HG03558 (cell line): ENCODE measurements at regions not wholly inside any gene's neighbourhood (a gene's known extent, or its start where the extent isn't known, plus 50 kb on each side); places are given as distances from the start of the nearest gene placed in this dataset.
"Not testable (repeated sequence)": the region's sequence is repeated elsewhere in the genome, so short reads cannot be mapped to it uniquely, and the experiment has no call there.

Experiments
- ATAC-seq: cut with Tn5 transposase; IDR thresholded peaks from one replicate; pipeline ENCODE4 v1.9.1; 2021; ENCODE audit warnings: moderate number of reproducible peaks; ENCODE audit not compliant: unreplicated experiment; ENCODE audit errors: extremely low read depth

DNA sequence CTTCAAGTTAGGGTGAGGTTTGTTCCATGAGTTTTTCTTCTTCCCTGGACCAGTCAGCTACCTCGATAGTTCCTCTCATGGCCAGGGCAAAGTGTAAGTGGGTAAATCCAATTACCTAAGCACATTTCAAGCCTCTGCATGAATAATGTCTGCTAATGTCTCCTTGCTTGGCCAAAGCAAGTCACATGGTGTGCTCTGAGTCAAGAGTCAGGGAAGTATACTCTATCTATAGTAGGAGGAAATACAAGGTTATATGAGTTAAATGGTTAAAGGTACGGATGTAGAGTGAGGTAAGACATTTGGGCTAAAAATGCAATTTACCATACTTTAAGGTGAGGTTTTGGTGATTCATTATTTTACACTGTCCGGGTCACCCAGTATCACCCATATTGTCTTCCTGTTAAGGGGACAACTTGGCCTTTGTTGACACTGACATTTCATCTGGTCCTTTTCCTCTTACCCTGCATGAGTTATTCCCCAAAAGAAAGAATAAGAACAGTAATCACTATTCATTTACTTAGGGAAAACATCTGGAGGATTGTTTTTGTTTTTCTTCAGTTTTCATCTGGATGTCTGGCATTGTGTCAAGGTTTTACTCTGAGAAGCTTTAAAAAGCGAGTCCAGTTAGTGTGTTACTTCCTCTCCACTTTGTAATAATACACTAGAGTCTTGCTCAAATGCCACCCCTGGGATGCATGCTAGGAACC is 405.5 kb downstream of the RND3 start:
- ATAC-seq = no peak

DNA sequence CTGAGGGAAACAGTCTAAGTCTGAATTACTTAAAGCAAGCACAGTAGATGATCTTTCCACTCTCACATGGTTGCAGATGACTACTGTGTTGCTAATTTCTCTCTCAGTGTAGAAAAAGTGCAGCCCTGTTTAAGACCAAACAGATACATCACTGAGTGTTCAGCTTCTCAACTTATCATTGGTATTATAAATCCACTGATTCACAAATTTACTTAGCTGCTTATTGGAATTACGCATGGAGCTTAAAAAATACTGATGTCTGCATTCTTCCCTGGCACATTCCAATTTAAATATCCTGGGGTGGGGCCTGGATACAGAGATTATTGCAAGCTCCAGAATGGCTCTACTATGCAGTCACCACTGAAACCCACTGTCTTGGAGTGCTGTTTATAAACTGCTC is 411.2 kb downstream of the RND3 start:
- ATAC-seq = no peak

DNA sequence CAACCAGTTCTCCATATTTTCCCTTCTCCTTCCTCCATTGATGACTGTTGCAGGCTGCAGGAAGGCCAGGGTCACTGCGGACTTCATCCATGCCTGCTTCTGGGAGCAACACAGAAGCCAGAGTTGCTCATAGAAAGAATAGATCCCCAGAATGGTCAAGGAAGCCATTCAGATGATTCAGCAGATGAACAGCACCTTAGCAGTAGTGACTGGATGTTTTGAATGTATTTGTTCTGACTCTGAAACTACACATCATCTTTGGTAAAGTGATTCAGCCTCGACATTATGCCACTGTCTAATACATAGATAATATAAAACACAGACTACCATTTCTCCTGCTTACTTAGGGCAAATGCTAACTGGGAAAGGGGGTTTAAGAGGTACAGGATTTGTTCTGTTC is 411.6 kb downstream of the RND3 start:
- ATAC-seq = no peak

- no peak for ATAC-seq
These were observed 421.0 kb downstream of the RND3 start for GRCh38 chr2:150066490-150066889.

GRCh38 chr2:150063931-150064548 is 423.4 kb downstream of the RND3 start:
- ATAC-seq = no peak

DNA sequence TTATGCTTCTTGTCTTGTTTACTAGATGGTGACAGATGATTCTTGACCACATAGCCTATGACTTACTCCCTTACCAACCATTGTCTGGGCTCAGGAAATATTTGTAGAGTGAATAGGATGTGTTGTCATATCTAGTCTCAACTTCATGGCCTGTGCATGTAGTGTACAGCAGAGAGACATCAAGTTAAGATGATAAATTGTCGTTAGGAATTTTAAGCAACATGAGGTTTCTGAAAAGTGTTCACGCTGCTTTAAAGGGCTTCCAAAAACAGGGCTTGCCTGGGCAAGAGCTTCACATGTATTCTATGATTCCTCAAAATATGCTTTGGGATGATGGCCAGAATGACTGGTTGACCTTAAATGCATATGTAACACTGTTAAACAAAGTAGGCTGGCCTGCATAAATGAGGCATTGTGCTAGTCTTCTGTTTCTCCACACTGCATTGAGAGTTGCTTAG is 424.0 kb downstream of the RND3 start:
- ATAC-seq = no peak

DNA sequence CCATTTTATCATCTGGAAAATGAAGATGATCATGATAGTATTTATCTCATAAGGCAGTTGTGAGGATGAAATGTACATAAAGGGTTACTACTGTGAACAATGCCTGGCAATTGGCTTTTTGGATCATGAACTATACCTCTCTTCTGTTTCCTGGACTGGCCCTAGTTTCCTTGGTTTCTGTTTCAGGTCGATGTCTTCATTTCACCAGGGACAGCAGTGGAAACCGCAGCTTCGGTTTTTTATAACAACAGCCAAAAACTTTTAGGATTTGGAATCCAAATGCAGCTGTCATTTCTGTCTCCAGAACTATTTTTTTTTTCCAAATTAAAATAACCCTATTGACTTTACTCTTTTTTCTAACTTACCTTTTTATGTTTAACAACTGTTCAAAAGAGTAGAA is 425.1 kb downstream of the RND3 start:
- no peak for ATAC-seq

GRCh38 chr2:150060341-150060740 is 427.1 kb downstream of the RND3 start:
- ATAC-seq = no peak

DNA sequence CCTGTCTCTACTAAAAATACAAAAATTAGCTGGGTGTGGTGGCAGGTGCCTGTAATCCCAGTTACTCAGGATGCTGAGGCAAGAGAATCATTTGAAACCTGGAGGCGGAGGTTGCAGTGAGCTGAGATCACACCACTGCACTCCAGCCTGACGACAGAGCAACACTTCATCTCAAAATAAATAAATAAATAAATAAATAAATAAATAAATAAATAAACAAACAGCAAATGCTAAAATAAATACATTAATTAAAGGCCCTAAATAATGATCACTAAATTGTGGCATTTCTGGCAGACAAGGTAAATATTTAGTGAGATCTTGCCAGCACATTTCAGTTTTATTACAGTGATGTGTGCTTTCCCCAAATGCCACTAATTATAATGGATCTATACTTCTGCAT is 427.8 kb downstream of the RND3 start:
- not testable (repeated sequence) for ATAC-seq

- no peak for ATAC-seq
These were observed 435.0 kb downstream of the RND3 start for GRCh38 chr2:150052457-150052856.

DNA sequence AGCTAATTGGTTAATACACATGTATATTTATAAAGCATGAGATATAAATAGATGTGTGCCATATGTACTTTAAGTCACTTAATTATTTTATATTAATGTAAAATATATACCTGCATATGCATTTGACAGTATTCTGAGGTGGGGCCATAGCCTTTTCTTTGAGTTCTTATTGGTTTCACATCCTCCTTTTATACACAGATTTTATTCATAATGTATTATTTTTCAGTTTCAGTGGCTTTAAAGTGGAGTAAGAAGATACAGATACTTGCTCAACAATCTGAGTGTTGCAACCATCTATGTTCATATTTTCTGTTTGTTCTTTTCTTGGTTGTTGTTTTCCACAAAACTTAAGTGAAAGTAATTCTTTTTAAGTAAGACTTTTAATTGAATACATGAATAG is 436.5 kb downstream of the RND3 start:
- no peak for ATAC-seq

GRCh38 chr2:150050036-150050435 is 437.4 kb downstream of the RND3 start:
- no peak for ATAC-seq

GRCh38 chr2:150047620-150048222 is 439.7 kb downstream of the RND3 start:
- no peak for ATAC-seq

- ATAC-seq = no peak
These were observed 440.7 kb downstream of the RND3 start for GRCh38 chr2:150046810-150047209.

DNA sequence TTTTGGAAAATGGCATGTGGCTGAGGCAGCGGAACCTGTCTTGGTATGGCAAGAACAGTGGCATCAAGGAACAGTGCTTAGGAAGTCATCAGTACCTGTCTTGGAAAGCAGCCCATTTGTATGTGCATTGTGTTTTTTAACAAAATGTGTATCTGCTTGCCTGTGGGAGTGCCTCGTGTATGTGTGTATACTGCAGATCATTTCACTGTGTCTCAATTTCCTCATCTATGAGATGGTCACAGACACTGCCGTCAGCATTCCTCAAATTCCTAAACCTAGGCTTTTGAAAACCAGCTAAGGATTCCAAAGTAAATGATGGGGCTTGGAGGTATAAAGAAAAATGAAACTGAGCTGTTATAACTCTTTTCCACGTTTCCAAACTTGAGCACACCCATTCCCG is 441.3 kb downstream of the RND3 start:
- ATAC-seq = no peak

DNA sequence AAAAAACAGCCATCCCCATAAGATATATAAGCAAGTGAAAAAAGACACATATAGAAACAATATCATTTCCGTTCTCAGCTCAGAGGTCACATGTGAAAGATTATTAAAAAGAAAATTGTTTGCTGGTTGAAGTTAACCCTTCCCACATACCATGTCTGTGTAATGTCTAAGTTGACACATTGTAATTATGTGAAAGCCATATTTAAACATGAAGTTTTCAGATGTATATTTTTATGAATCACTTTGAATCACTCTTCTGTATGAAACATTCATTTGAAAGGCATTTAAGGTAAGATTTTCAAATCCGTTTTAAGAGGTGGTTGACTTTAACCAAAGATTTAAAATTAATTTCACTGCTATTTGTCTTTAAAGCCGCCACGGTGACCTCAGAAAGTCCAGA is 441.9 kb downstream of the RND3 start:
- ATAC-seq = no peak

GRCh38 chr2:150043172-150043500 is 444.3 kb downstream of the RND3 start:
- no peak for ATAC-seq

DNA sequence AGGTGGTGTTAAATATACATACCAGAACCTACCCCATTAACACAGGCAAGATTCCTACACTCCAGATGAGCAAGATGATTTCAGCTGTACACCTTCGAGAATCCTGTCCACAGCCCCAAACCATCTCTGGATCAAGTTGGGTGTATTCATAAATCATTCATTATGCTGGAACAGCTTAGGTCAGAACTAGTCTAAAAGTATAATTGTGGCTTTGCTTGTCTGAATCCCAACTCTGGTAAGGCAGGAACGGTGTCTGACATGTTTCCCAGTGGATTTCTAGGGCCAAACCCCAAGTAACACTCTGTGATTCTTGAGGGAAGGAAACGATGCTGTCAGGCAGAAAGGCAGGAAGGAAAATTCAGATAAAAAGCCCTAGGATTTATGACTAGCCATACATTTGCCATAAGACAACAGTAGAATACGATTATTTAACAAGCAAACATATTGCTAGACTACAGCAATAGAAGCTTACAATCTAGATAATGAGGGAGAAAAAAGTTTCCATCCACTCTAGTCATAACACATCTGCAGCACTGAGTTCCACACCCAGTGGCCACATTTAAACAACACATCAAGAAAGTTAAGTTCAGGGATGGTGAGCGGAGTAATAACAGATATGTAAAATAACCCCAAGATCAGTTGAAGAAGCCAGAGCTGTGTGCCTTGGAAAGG is 444.8 kb downstream of the RND3 start:
- ATAC-seq = no peak

DNA sequence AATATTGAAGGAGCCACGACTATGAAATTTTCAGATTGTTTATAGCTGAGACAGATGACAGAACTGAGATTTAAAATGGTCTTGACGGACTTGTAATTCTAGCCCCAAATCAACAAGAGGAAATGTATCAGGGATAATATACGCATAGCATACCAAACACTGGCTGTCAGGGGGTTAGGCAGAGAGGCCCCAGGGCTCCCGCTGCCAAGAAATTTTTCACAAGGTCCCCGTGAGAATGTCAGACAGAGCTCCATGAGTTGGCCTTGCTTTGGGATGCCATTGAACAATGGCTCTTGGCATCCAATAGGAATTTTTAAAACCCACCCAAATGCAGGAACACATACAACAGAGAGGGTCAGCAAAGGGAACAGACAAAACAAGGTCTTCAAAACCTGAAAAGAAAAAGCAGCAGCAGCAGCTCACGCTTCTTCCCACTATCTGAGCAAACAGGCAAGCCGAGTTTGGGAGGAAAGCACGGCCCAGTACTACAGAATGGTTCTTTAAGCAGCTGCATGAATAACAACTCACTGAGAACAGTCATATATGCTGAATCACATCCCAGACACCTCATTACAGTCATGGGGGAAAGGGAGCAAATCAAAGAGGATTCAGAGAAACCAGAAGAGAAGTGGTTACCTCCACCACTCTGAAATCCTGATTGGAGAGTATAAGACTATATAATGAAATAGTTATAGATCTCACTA is 445.6 kb downstream of the RND3 start:
- ATAC-seq = no peak

DNA sequence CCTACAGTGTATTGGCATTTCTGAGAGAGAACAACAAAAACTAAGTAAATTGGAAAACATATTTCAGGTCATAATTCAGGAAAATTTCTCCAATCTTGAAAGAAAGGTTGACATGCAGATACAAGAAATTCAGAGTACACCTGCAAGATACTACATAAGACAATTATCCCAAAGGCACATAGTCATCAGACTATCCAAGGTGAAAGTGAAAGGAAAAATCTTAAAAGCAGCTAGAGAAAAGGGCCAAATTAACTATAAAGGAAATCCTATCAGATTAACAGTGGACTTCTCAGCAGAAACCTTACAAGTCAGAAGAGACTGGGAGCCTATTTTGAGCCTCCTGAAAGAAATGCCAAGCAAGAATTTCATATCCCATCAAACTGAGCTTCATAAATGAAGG is 449.0 kb upstream of the MMADHC start:
- ATAC-seq = no peak

DNA sequence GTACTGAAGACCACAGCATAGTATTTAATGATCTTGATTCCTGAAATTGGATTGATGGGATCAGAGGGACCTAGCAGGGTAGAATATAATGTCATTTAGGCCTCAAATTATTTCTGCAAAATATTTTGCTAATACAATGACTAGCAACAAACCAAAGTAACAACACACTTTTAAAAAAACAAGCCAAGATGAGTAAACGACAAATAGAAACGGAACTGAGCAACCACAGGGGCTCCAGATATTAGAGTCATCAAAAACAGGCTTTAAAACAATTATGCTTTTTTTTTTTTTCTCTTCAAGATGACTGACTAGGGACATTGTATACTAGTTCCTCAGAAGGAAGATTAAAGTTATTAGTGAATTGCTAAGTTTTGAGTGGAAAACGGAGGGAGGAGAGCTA is 447.1 kb upstream of the MMADHC start:
- no peak for ATAC-seq
